ENCODE measurements at regions not wholly inside any gene's neighbourhood (a gene's known extent, or its start where the extent isn't known, plus 50 kb on each side); places are given as distances from the start of the nearest gene placed in this dataset.
"Not testable (repeated sequence)": the region's sequence is repeated elsewhere in the genome, so short reads cannot be mapped to it uniquely, and the experiment has no call there.

GRCh38 chr10:124171561-124171960 lies 78.2 kb upstream of the CHST15 start:
- intact Hi-C loops (cut with micrococcal nuclease) = no loop called here

GRCh38 chr10:124170631-124171030 lies 77.2 kb upstream of the CHST15 start:
- intact Hi-C loops (cut with micrococcal nuclease) = no loop called here

- intact Hi-C loops (cut with micrococcal nuclease) = no loop called here
Measured at GRCh38 chr10:124168991-124169802, 75.8 kb upstream of the CHST15 start.

GRCh38 chr10:124168581-124168980 lies 75.2 kb upstream of the CHST15 start:
- intact Hi-C loops (cut with micrococcal nuclease) = no loop called here

- intact Hi-C loops (cut with micrococcal nuclease) = not testable (repeated sequence)
Measured at GRCh38 chr10:124167925-124168324, 74.5 kb upstream of the CHST15 start.

- intact Hi-C loops (cut with micrococcal nuclease) = no loop called here
Measured at GRCh38 chr10:124166431-124167125, 73.2 kb upstream of the CHST15 start.

- intact Hi-C loops (cut with micrococcal nuclease) = no loop called here
Measured at GRCh38 chr10:124165827-124166226, 72.4 kb upstream of the CHST15 start.

GRCh38 chr10:124165311-124165710 lies 71.9 kb upstream of the CHST15 start:
- intact Hi-C loops (cut with micrococcal nuclease) = no loop called here

GRCh38 chr10:124164264-124164663 lies 70.9 kb upstream of the CHST15 start:
- intact Hi-C loops (cut with micrococcal nuclease) = no loop called here

- intact Hi-C loops (cut with micrococcal nuclease) = no loop called here
Measured at GRCh38 chr10:124162774-124163354, 69.5 kb upstream of the CHST15 start.

GRCh38 chr10:124162136-124162535 lies 68.7 kb upstream of the CHST15 start:
- intact Hi-C loops (cut with micrococcal nuclease) = no loop called here

GRCh38 chr10:124161601-124162000 lies 68.2 kb upstream of the CHST15 start:
- intact Hi-C loops (cut with micrococcal nuclease) = no loop called here

GRCh38 chr10:124160943-124161582 lies 67.7 kb upstream of the CHST15 start:
- intact Hi-C loops (cut with micrococcal nuclease) = no loop called here

GRCh38 chr10:124160176-124160575 lies 66.8 kb upstream of the CHST15 start:
- intact Hi-C loops (cut with micrococcal nuclease) = no loop called here

- intact Hi-C loops (cut with micrococcal nuclease) = no loop called here
Measured at GRCh38 chr10:124159153-124159552, 65.8 kb upstream of the CHST15 start.

GRCh38 chr10:124158592-124158991 lies 65.2 kb upstream of the CHST15 start:
- intact Hi-C loops (cut with micrococcal nuclease) = no loop called here

- intact Hi-C loops (cut with micrococcal nuclease) = no loop called here
Measured at GRCh38 chr10:124157271-124157681, 63.9 kb upstream of the CHST15 start.

- intact Hi-C loops (cut with micrococcal nuclease) = no loop called here
Measured at GRCh38 chr10:124156524-124157260, 63.3 kb upstream of the CHST15 start.

GRCh38 chr10:124155781-124156435 lies 62.5 kb upstream of the CHST15 start:
- intact Hi-C loops (cut with micrococcal nuclease) = no loop called here

GRCh38 chr10:124153023-124153826 lies 59.8 kb upstream of the CHST15 start:
- intact Hi-C loops (cut with micrococcal nuclease) = no loop called here

All from T-helper 2 cell treated with Interferon-gamma antibody and Interleukin-4, amounts not matched to agents 100 ng/mL and 5 ng/mL, for 36 hours (primary cell).